Uterus (tissue), 2 donors: ENCODE measurements at regions not wholly inside any gene's neighbourhood (a gene's known extent, or its start where the extent isn't known, plus 50 kb on each side); places are given as distances from the start of the nearest gene placed in this dataset.

ENCODE experiments used
- CTCF ChIP-seq, 4 experiments: fragments of 200-600 bp in 2 of 4; fragments of 450-650 bp in 2 of 4; sonication (generic) in 2 of 4; IDR thresholded peaks; one replicate each; pipeline ENCODE4 v1.5.1; 2016 to 2019; ENCODE audit warnings: antibody characterized with exemption in 4 of 4, mild to moderate bottlenecking in 2 of 4, moderate library complexity in 1 of 4
- POLR2A ChIP-seq, 2 donors: fragments of 450-650 bp; IDR thresholded peaks; one replicate each; pipeline ENCODE4 v1.6.1; 2016; ENCODE audit warnings: antibody characterized with exemption in 2 of 2, mild to moderate bottlenecking in 1 of 2, moderate library complexity in 1 of 2

GRCh38 chr2:61720911-61721310 lies 132.9 kb downstream of the FAM161A start:
- TF ChIP-seq CTCF (IDR thresholded peaks at IDR 0.05) (no peak), POLR2A (IDR thresholded peaks at IDR 0.05) (no peak)
